ENCODE measurements at regions not wholly inside any gene's neighbourhood (a gene's known extent, or its start where the extent isn't known, plus 50 kb on each side); places are given as distances from the start of the nearest gene placed in this dataset.

- DNase-seq (no peak), ATAC-seq (ENCODE audit: insufficient read depth, low read depth) (no peak)
- no peak overlapping the region for H3K4me3 ChIP-seq (ENCODE audit: low read depth in 1 of 2, low read length in 2 of 2)
- no peaks in the 10 kb centered on the region for H3K79me2 ChIP-seq (ENCODE audit: insufficient read depth, low read length)
- no peak for TF ChIP-seq EZH2 (IDR thresholded peaks at IDR 0.05; ENCODE audit: borderline replicate concordance, low read depth, low read length, severe bottlenecking)
- TF ChIP-seq, protein P1, sequence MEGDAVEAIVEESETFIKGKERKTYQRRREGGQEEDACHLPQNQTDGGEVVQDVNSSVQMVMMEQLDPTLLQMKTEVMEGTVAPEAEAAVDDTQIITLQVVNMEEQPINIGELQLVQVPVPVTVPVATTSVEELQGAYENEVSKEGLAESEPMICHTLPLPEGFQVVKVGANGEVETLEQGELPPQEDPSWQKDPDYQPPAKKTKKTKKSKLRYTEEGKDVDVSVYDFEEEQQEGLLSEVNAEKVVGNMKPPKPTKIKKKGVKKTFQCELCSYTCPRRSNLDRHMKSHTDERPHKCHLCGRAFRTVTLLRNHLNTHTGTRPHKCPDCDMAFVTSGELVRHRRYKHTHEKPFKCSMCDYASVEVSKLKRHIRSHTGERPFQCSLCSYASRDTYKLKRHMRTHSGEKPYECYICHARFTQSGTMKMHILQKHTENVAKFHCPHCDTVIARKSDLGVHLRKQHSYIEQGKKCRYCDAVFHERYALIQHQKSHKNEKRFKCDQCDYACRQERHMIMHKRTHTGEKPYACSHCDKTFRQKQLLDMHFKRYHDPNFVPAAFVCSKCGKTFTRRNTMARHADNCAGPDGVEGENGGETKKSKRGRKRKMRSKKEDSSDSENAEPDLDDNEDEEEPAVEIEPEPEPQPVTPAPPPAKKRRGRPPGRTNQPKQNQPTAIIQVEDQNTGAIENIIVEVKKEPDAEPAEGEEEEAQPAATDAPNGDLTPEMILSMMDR (IDR thresholded peaks at IDR 0.05; ENCODE audit: borderline replicate concordance, extremely low read depth, low read length, poor library complexity, severe bottlenecking): no peak
- no peaks in the 10 kb centered on the region for H4K20me1 ChIP-seq (ENCODE audit: insufficient read depth, low read length)
- H3K4me1 ChIP-seq (ENCODE audit: insufficient read depth, low read length): no peaks in the 10 kb centered on the region
- H2AFZ ChIP-seq (ENCODE audit: low read depth, low read length): no peak overlapping the region
- H3K27ac ChIP-seq (ENCODE audit: low read length): no peak overlapping the region
- no peaks in the 10 kb centered on the region for H3K36me3 ChIP-seq (ENCODE audit: insufficient read depth, low read length)
- no peaks in the 10 kb centered on the region for H3K9me3 ChIP-seq (ENCODE audit: insufficient read depth, low read length, severe bottlenecking)
- peaks cover 3% of the 10 kb centered on the region for H3K27me3 ChIP-seq (ENCODE audit: insufficient read depth, low read length, poor library complexity)
- no peak overlapping the region for H3K4me2 ChIP-seq (ENCODE audit: insufficient read depth, low read length)
- H3K9ac ChIP-seq (ENCODE audit: low read depth, low read length): no peak overlapping the region
Measured at GRCh38 chr6:33950891-33951889, 147.4 kb upstream of the MLN start.

GRCh38 chr6:33950472-33950881 lies 146.7 kb upstream of the MLN start:
- no peak for DNase-seq
- no peaks in the 10 kb centered on the region for H3K9me3 ChIP-seq (ENCODE audit: insufficient read depth, low read length, severe bottlenecking)
- TF ChIP-seq EZH2 (IDR thresholded peaks at IDR 0.05; ENCODE audit: borderline replicate concordance, low read depth, low read length, severe bottlenecking): no peak
- TF ChIP-seq, protein P1 (IDR thresholded peaks at IDR 0.05; ENCODE audit: borderline replicate concordance, extremely low read depth, low read length, poor library complexity, severe bottlenecking): no peak
- no peaks in the 10 kb centered on the region for H3K79me2 ChIP-seq (ENCODE audit: insufficient read depth, low read length)
- H3K36me3 ChIP-seq (ENCODE audit: insufficient read depth, low read length): no peaks in the 10 kb centered on the region
- no peak overlapping the region for H3K4me2 ChIP-seq (ENCODE audit: insufficient read depth, low read length)
- no peaks in the 10 kb centered on the region for H4K20me1 ChIP-seq (ENCODE audit: insufficient read depth, low read length)
- no peak overlapping the region for H3K9ac ChIP-seq (ENCODE audit: low read depth, low read length)
- no peak overlapping the region for H2AFZ ChIP-seq (ENCODE audit: low read depth, low read length)
- ATAC-seq (ENCODE audit: insufficient read depth, low read depth): no peak
- H3K4me3 ChIP-seq (ENCODE audit: low read depth in 1 of 2, low read length in 2 of 2): no peak overlapping the region
- H3K27me3 ChIP-seq (ENCODE audit: insufficient read depth, low read length, poor library complexity): peaks cover 3% of the 10 kb centered on the region
- no peak overlapping the region for H3K27ac ChIP-seq (ENCODE audit: low read length)
- H3K4me1 ChIP-seq (ENCODE audit: insufficient read depth, low read length): no peaks in the 10 kb centered on the region

- Histone ChIP-seq H3K79me2 (ENCODE audit: insufficient read depth, low read length) (no peaks in the 10 kb centered on the region), H3K4me2 (ENCODE audit: insufficient read depth, low read length) (no peak overlapping the region), H2AFZ (ENCODE audit: low read depth, low read length) (no peak overlapping the region), H3K27ac (ENCODE audit: low read length) (no peak overlapping the region), H3K27me3 (ENCODE audit: insufficient read depth, low read length, poor library complexity) (peaks cover 3% of the 10 kb centered on the region), H4K20me1 (ENCODE audit: insufficient read depth, low read length) (no peaks in the 10 kb centered on the region), H3K9me3 (ENCODE audit: insufficient read depth, low read length, severe bottlenecking) (no peaks in the 10 kb centered on the region), H3K4me1 (ENCODE audit: insufficient read depth, low read length) (no peaks in the 10 kb centered on the region), H3K4me3 (ENCODE audit: low read depth in 1 of 2, low read length in 2 of 2) (no peak overlapping the region), H3K36me3 (ENCODE audit: insufficient read depth, low read length) (no peaks in the 10 kb centered on the region), H3K9ac (ENCODE audit: low read depth, low read length) (no peak overlapping the region)
- DNase-seq (no peak), ATAC-seq (ENCODE audit: insufficient read depth, low read depth) (no peak)
- TF ChIP-seq, protein P1 (IDR thresholded peaks at IDR 0.05; ENCODE audit: borderline replicate concordance, extremely low read depth, low read length, poor library complexity, severe bottlenecking): no peak
- TF ChIP-seq EZH2 (IDR thresholded peaks at IDR 0.05; ENCODE audit: borderline replicate concordance, low read depth, low read length, severe bottlenecking): no peak
Measured at GRCh38 chr6:33949877-33950435, 146.2 kb upstream of the MLN start.

All from DND-41 (cell line).